Type B pancreatic cell (in vitro differentiated cells): ENCODE measurements at regions not wholly inside any gene's neighbourhood (a gene's known extent, or its start where the extent isn't known, plus 50 kb on each side); places are given as distances from the start of the nearest gene placed in this dataset.

Experiments used
- DNase-seq: peaks from one replicate; pipeline ENCODE4 v3.0.0; 2021; ENCODE audit warnings: mixed read lengths; ENCODE audit not compliant: unreplicated experiment; ENCODE audit errors: extremely low spot score
- H3K27ac Mint-ChIP-seq: 2 replicates; pipeline ENCODE4 v1.8.0; 2021; ENCODE audit warnings: mild to moderate bottlenecking, mixed read lengths
- H3K27me3 Mint-ChIP-seq: 2 replicates; pipeline ENCODE4 v1.8.0; 2021; ENCODE audit warnings: mixed read lengths
- H3K36me3 Mint-ChIP-seq: 2 replicates; pipeline ENCODE4 v1.8.0; 2021; ENCODE audit warnings: mixed read lengths
- H3K4me1 Mint-ChIP-seq: one replicate; pipeline ENCODE4 v1.8.0; 2021; ENCODE audit warnings: mixed read lengths; ENCODE audit not compliant: unreplicated experiment
- H3K4me3 Mint-ChIP-seq: 2 replicates; pipeline ENCODE4 v1.8.0; 2021; ENCODE audit warnings: mild to moderate bottlenecking, mixed read lengths
- H3K9me3 Mint-ChIP-seq: 2 replicates; pipeline ENCODE4 v1.8.0; 2021; ENCODE audit warnings: mixed read lengths
- CTCF ChIP-seq: fragments of 200-600 bp; sonication (generic); conservative IDR thresholded peaks from 2 replicates; pipeline ENCODE4 v1.5.0; 2021; ENCODE audit warnings: antibody characterized with exemption, mild to moderate bottlenecking

GRCh38 chr2:120454654-120455385 is 108.9 kb downstream of the INHBB start:
- no peak for DNase-seq
- Mint-ChIP-seq H3K27me3 (peaks cover 5% of the 10 kb centered on the region), H3K27ac (no peak overlapping the region), H3K4me1 (no peaks in the 10 kb centered on the region), H3K36me3 (no peaks in the 10 kb centered on the region), H3K9me3 (peaks cover 23% of the 10 kb centered on the region), H3K4me3 (no peak overlapping the region)
- no peak for TF ChIP-seq CTCF

DNA sequence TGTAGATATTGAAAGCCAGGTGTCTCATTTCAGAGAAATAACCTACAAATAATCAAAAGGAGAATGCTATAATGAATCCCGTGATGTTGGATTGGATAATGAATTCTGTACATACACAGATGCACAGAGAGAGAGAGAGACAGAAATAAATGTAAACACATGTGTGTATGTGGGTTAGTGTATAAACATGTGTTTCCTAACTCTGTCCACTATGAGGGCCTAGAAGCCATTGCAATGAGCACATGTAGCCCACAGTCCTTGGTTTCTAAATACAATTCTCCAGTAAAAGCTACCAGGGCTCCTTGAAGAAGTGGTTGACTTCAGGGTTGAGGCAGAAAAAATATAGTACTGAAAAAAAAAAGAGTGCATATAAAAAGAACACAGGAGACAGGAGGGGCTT is 109.5 kb downstream of the INHBB start:
- H3K27ac Mint-ChIP-seq: no peak overlapping the region
- peaks cover 23% of the 10 kb centered on the region for H3K9me3 Mint-ChIP-seq
- H3K4me3 Mint-ChIP-seq: no peak overlapping the region
- no peaks in the 10 kb centered on the region for H3K36me3 Mint-ChIP-seq
- TF ChIP-seq CTCF: no peak
- H3K27me3 Mint-ChIP-seq: peaks cover 5% of the 10 kb centered on the region
- no peaks in the 10 kb centered on the region for H3K4me1 Mint-ChIP-seq
- no peak for DNase-seq

DNA sequence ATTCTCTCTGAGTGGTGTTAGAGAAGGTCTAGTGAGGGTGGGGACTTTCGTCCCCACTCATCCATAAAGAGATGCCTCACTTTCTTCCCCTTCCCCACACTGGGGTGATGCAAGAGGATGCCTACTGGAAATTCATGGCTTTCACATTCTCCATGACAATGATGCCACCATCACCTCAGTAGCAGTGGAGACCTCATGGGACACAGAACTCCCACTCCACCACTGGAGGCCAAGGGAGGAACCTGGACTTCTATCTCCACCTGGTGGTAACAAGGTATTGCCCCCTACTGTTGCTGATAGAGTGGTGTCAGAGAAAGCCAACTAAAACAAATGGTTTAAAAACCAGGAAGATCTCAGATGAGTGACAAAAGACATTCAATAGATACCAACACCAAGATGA is 110.9 kb downstream of the INHBB start:
- no peak for TF ChIP-seq CTCF
- no peak overlapping the region for H3K4me3 Mint-ChIP-seq
- no peaks in the 10 kb centered on the region for H3K36me3 Mint-ChIP-seq
- DNase-seq: no peak
- peaks cover 23% of the 10 kb centered on the region for H3K9me3 Mint-ChIP-seq
- no peaks in the 10 kb centered on the region for H3K4me1 Mint-ChIP-seq
- H3K27me3 Mint-ChIP-seq: peaks cover under 1% of the 10 kb centered on the region
- no peak overlapping the region for H3K27ac Mint-ChIP-seq

GRCh38 chr2:120460511-120460910 is 114.6 kb downstream of the INHBB start:
- Mint-ChIP-seq H3K27me3 (peaks cover 4% of the 10 kb centered on the region), H3K4me1 (peaks cover 4% of the 10 kb centered on the region), H3K4me3 (no peak overlapping the region), H3K27ac (no peak overlapping the region), H3K36me3 (no peaks in the 10 kb centered on the region), H3K9me3 (peaks cover 23% of the 10 kb centered on the region)
- DNase-seq: no peak
- no peak for TF ChIP-seq CTCF

GRCh38 chr2:120461092-120461491 is 115.2 kb downstream of the INHBB start:
- no peak for TF ChIP-seq CTCF
- DNase-seq: no peak
- no peak overlapping the region for H3K27ac Mint-ChIP-seq
- peaks cover 4% of the 10 kb centered on the region for H3K4me1 Mint-ChIP-seq
- H3K4me3 Mint-ChIP-seq: no peak overlapping the region
- H3K36me3 Mint-ChIP-seq: no peaks in the 10 kb centered on the region
- H3K27me3 Mint-ChIP-seq: peaks cover 4% of the 10 kb centered on the region
- H3K9me3 Mint-ChIP-seq: peaks cover 23% of the 10 kb centered on the region
